ENCODE measurements at regions not wholly inside any gene's neighbourhood (a gene's known extent, or its start where the extent isn't known, plus 50 kb on each side); places are given as distances from the start of the nearest gene placed in this dataset.

- no peak for DNase-seq (ENCODE audit: low read depth in 2 of 2)
Measured at GRCh38 chr19:29323440-29324290, 110.7 kb upstream of the UQCRFS1 start.

GRCh38 chr19:29324291-29324680, 111.3 kb upstream of the UQCRFS1 start:
- DNase-seq (ENCODE audit: low read depth in 2 of 2), result no peak

DNA sequence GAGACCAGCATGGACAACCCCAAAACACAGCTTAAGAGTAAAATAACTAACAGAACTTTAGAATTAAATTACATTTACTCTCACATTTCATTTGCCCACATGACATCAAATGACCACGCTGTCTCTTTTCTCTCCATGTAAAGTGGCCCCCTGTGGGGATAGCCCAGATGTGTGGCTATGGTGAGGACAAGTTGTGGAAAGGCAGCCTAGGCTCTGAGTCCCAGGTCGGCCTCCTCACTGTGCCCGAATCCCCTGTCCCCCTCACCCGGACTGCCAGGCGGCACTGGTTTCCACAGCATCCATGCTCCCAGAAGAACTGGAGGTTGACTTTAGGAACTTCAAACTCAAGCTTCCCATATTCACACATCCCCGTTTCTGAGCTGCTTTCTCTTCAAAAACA, 111.8 kb upstream of the UQCRFS1 start:
- no peak for DNase-seq (ENCODE audit: low read depth in 2 of 2)

GRCh38 chr19:29325241-29325975, 112.5 kb upstream of the UQCRFS1 start:
- DNase-seq (ENCODE audit: low read depth in 2 of 2), result no peak

DNA sequence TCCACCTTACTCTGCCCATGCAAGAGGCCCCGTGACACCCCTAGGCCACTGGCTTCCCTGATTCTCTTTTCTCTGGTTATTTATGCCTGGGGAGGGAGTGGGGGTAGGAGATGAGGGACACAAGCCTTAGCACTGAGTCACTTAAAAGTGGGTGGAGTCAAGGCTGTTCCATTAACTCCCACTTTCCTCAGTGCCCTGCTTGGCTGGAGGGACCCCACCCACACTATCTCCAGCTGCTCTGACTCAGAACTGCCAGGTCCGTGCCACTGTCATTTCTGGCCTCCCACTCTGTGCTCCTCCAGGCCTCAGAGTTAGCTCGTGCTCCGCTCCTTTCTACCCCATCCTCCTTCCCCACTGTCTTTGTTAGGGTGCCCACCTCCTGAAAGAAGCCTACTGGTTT, 113.4 kb upstream of the UQCRFS1 start:
- DNase-seq (ENCODE audit: low read depth in 2 of 2), result no peak

- no peak for DNase-seq (ENCODE audit: low read depth in 2 of 2)
Measured at GRCh38 chr19:29326849-29327840, 114.2 kb upstream of the UQCRFS1 start.

DNA sequence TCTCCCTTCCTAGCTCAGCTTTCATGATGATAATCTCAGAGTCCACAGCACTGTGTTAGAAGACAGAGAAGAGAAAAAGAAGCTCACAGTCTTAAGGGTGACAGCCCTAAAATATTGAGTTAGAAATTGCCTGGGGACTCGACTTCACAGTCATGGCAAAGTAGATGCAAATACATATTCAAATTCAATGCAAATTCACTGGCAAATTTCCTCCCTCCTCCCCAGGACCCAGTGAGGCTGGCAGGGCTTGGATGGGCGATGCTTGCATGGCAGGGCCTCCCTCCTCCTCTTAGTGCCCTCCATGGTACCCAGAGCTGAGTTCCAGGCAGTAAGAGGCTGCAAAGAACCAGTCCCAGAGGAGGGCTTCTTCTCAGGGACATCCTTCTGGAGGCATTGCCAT, 115.6 kb upstream of the UQCRFS1 start:
- DNase-seq (ENCODE audit: low read depth in 2 of 2), result no peak

- no peak for DNase-seq (ENCODE audit: low read depth in 2 of 2)
Measured at GRCh38 chr19:29329460-29330134, 116.6 kb upstream of the UQCRFS1 start.

DNA sequence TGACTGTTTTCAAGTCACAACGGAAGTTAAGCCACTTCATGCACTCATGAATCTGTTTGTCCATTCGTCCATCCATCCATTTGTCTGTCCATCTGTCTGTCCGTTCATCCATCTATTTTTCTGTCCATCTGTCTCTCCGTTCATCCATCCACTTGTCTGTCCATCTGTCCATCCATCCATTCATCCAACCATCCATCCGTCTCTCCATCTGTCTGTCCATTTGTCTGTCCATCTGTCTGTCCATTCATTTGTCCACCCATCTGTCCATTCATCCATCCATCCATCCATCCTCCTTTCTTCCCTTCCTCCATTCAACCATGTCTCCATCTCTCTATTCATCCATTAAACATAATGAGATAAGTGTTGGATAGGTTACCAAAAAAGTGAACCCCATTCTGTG, 123.5 kb upstream of the UQCRFS1 start:
- DNase-seq (ENCODE audit: low read depth in 2 of 2), result no peak

- DNase-seq (ENCODE audit: low read depth in 2 of 2), result no peak
Measured at GRCh38 chr19:29337029-29337428, 124.1 kb upstream of the UQCRFS1 start.

- no peak for DNase-seq (ENCODE audit: low read depth in 2 of 2)
Measured at GRCh38 chr19:29338480-29338879, 125.5 kb upstream of the UQCRFS1 start.

- DNase-seq (ENCODE audit: low read depth in 2 of 2), result no peak
Measured at GRCh38 chr19:29342721-29343120, 129.8 kb upstream of the UQCRFS1 start.

- no peak for DNase-seq (ENCODE audit: low read depth in 2 of 2)
Measured at GRCh38 chr19:29364224-29364726, 151.3 kb upstream of the UQCRFS1 start.

- DNase-seq (ENCODE audit: low read depth in 2 of 2), result no peak
Measured at GRCh38 chr19:29364999-29365398, 152.0 kb upstream of the UQCRFS1 start.

DNA sequence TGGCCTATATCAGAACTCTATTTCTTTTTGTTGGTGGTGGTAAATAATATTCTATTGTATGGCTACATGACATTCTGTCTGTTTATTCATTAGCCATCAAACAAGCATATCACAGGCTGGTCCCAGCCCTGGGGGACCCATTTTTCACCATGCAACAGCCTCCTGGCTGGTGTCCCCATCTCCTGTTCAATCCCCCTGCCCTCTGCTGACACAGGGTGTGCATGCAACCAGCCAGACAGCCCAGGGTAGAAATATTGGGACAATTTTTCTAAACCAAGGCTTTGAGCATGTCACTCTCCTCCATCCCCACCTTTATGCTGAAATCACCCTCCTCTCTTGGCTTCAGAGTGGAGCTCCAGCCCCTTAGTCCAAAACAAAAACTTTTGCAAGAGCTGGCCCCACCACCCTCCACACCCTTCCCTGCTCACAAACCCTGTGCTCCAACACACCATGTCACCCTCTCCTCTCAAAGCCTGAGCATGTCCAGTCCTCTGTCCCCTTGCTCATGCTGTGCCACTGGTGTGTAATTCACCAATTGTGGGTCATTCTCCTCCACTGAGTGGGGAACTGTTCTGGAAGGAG, 153.0 kb upstream of the UQCRFS1 start:
- DNase-seq (ENCODE audit: low read depth in 2 of 2), result no peak

DNA sequence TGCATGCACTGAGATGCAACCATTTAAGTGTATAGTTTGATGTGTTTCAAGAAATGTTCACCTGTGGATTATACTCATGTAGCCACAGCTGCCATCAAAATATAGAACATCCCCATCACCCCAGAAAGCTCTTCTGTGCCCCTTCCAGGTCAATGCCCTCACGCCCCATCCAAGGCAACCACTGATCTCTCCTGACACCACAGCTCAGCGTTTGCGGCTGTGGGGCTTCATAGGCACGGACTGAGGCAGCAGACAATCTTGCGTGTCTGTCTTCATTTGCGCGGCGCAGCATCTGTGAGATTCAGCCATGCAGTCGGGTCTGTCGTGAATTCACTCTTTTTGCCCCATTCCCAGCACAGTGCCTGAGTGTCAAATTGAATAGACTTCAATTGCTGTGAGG, 153.8 kb upstream of the UQCRFS1 start:
- no peak for DNase-seq (ENCODE audit: low read depth in 2 of 2)

GRCh38 chr19:29367791-29368222, 154.9 kb upstream of the UQCRFS1 start:
- DNase-seq (ENCODE audit: low read depth in 2 of 2), result no peak

GRCh38 chr19:29370276-29370675, 155.5 kb upstream of the VSTM2B start:
- DNase-seq (ENCODE audit: low read depth in 2 of 2), result no peak

DNA sequence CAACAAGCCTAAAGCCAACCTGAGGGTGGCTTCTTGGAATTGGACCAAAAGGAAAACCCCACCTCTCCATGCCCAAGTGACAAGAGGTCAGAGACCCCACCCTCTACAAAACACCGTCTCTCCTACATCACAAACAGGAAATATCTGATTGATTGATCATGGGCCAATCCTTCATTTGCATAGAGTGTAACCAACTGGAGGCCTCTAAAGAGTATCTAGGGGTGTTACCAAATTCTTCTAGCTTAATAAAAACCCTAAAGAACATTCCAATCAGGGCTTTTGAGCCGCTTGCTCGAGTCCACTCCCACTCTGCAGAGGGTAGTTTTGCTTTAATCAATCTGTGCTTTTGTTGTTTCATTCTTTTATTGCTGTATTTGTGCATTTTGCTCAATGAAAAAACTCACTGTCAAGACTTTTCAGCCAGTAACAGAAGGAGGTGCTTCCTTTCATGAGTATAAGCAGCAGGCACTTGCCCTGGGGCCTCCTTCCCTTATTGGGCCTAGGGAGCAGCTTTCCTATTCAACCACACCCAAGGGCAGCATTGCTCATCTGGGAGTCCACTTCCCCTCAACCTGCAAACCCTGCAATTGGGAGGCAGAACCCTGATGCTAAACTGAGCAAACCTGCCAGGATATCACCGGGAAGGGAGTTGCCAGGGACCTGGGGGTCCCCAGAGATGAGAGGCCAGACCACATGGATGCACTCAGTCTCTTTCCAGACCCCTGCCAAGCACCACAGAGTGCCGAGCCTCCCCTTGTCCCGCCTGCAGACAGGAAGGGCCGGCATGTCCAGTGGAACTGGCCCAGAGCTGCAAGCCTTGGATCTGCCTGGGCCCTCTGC, 154.3 kb upstream of the VSTM2B start:
- DNase-seq (ENCODE audit: low read depth in 2 of 2), result no peak

DNA sequence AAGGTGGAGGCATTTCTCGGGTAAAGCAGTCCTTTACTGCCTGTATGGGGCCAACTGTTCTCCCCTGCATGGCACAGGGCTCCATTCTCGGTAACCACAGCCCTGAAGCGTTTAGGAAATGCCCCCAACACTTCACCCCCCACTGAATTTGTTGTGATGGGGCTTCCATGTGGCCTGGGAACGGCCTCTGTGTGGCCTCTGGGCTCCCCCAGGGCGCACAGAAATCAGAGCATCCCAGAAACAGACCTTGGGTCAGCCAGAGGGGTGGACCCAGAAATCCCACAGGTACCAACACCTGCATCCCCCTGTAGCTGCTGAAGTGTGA, 153.7 kb upstream of the VSTM2B start:
- no peak for DNase-seq (ENCODE audit: low read depth in 2 of 2)

Data from stimulated activated CD4-positive, alpha-beta T cell treated with anti-CD3 and anti-CD28 coated beads, Interleukin-1b, Interleukin-23, amount 100 ng/mL, for 1 hour (primary cell).